HG03457 (cell line): ENCODE measurements at regions not wholly inside any gene's neighbourhood (a gene's known extent, or its start where the extent isn't known, plus 50 kb on each side); places are given as distances from the start of the nearest gene placed in this dataset.
"Not testable (repeated sequence)": the region's sequence is repeated elsewhere in the genome, so short reads cannot be mapped to it uniquely, and the experiment has no call there.

Experiments
- ATAC-seq: cut with Tn5 transposase; IDR thresholded peaks from one replicate; pipeline ENCODE4 v1.9.1; 2021; ENCODE audit warnings: moderate number of reproducible peaks; ENCODE audit not compliant: unreplicated experiment

DNA sequence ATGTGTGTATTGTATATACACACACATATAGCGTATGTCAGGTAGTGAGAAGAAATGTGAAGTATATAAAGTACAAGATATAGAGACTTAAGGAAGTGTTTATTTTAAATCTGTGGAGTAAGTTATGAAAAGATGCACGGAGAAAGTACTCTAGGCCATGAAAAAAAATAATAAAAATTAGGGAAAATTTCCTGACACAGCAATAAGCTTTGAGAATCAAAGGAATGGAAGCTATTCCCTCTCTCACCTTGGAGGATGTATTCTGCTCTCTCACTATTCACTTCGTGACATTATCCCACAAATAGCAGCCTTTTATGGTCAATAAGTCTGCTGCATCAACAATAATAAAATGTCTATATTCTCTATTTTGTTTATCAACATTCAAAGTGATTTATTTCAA is 700.4 kb upstream of the RGS18 start:
- ATAC-seq, result no peak

GRCh38 chr1:191460234-191460633 is 698.0 kb upstream of the RGS18 start:
- ATAC-seq, result no peak

DNA sequence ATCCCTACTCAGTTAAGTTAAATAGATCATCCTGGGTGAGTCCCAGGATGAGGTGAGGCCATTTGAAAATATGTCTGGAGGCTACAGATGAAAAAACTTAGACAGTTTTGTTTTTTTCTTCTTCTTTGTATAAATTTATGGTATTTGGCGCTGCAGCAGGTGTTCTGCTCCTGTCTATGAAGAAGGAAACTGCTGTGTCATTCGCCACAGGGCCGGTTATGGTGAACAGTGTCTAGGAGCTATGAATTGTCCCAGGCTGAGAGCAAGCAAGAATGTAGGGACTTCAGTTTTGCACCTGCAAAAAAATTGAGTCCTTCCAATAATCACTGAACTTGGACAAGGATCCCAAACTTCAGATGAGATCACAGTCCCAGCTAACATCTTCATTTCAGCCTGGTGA is 674.3 kb upstream of the RGS18 start:
- no peak for ATAC-seq

DNA sequence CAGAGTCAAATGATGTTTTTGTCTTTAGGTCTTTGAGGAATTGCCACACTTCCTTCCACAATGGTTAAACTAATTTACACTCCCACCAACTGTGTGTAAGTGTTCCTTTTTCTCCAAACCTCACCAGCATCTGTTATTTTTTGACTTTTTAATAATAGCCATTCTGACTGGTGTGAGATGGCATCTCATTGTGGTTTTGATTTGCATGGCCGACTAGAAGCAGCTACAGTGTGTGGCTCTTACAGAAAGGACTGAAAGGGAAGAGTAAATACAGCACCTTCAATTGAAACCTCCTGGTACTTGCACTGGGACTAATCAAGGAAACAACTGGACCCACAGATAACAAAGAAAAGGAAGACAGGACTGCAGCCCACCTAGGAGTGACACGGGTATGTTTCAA is 668.0 kb upstream of the RGS18 start:
- no peak for ATAC-seq

DNA sequence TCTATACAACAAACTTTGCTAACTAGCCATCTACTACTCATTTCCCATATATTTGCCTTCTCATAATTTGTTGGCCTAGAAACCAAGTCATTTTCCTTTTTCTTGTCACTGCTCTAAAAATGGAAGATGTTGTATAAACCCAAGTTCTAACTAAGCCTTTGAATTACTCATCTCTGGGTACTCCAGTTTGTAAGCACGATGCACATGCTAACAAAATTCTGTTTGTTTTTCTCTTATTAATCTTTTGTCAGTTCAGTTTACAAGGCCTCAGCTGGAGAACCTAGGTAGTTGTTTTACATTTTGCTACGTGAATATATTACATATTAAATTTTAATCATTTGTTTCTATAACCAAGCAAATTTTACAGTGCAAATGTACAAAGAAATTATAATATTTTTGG is 663.2 kb upstream of the RGS18 start:
- no peak for ATAC-seq

DNA sequence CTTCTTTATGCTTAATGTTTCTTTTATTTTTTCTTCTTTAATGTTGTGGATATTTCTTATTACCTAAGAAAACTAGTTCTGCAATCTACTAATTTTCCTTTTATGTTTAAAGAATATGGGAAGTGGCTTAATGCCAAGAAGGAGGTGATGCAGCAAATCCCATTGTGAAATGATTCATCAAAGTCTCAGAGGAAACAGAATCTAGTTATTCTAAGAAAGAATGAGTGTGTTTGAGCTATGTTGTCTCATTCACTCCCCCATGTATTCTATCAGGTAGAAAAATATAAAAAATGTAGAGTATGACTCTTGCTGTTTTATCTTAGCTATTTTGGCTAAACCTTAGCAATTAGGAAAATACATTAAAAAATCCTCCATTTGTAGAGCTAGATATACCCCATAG is 659.9 kb upstream of the RGS18 start:
- ATAC-seq, result no peak

DNA sequence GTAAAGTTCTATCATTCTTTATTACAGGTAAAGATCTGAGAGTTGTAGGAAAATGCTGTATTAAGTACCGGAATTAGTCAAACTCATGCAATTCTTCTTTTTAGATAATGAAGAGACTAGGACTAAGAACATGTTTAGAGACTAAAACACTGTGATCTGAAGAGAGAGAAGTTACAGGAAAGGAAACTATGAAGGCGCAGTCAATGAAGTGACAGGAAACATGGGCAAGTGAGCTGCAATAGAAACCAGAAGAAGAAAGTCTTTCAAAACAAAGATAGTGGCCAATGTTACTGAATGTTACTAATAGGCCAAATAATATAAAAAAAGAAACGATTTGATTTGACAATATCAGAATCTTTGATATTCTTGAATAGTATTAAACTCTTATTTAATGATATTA is 659.4 kb upstream of the RGS18 start:
- ATAC-seq, result no peak

GRCh38 chr1:191504999-191505398 is 653.3 kb upstream of the RGS18 start:
- ATAC-seq, result no peak

DNA sequence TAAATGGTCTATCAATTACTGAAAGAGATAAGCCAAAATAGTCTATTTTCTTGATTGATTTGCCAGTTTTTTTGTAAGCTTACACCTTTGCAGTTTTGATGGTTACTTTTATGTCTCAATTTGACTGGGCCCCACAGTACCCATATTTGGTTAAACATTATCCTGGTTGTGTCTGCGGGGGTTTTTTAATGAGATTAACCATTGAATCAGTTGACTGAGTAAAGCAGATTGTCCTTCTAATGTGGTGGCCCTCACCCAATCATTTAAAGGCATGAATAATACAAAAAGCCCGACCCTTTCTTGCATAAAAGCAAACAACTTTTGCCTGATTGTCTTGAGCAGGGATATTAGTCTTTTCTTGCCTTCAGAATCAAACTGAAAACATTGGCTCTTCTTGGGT is 650.0 kb upstream of the RGS18 start:
- ATAC-seq, result no peak

- not testable (repeated sequence) for ATAC-seq
These were observed 646.8 kb upstream of the RGS18 start for GRCh38 chr1:191511480-191511879.

DNA sequence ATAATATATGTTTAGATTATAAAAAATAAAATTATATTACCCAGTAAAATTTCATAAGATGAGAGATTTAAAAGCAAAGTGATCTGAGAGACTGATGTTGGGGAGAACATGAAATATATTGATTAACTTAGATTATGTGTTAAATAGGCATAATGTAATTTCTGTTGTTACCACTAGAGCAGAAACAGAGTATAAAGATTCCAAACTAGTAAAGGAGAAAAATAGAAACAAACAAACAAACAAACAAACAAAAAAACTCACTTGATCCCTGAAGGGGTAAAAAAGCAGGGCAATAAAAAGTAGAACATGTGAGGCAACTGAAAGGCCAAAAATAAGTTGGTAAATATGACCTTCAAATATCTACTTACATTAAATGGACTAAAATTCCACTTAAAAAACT is 640.4 kb upstream of the RGS18 start:
- ATAC-seq, result no peak

- ATAC-seq, result no peak
These were observed 638.7 kb upstream of the RGS18 start for GRCh38 chr1:191519519-191519918.

DNA sequence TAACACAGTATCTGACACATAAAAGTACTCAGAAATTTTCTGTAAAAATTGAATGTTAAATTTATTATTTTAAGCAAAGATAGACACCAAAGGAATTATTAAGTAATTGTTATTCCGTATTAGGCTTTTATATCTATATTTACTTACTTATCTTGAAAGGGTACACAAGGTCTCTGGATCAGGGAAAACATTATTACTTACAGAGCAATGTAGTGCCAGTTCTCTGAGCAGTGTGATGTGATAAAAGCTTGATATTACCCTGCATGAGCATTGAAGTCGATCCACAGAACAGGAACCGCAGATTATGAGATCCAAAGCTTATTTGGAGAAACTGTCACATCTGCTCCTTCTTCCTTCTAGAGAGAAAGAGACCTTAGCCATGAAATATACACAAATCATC is 637.9 kb upstream of the RGS18 start:
- no peak for ATAC-seq

GRCh38 chr1:191525944-191526343 is 632.3 kb upstream of the RGS18 start:
- not testable (repeated sequence) for ATAC-seq

DNA sequence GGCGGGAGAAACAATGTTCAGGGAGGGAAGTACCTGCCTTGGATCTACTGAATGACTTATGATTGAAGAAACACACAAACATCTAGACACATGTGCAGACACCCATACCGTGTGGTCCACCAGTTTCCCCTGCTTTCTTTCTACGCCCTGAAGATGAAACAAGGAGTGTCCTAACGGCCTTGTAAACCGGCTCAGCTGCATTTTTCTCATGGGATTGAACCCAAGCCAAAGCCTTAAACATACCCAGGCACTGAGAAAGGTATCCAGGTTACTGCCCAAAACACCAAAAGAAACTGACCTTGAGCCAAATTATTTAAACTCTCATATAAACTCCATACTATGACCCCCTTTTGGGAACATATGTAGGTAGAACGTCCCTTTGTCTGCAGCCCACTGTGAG is 630.0 kb upstream of the RGS18 start:
- no peak for ATAC-seq

GRCh38 chr1:191530928-191531327 is 627.3 kb upstream of the RGS18 start:
- no peak for ATAC-seq

GRCh38 chr1:191533254-191533653 is 625.0 kb upstream of the RGS18 start:
- no peak for ATAC-seq

DNA sequence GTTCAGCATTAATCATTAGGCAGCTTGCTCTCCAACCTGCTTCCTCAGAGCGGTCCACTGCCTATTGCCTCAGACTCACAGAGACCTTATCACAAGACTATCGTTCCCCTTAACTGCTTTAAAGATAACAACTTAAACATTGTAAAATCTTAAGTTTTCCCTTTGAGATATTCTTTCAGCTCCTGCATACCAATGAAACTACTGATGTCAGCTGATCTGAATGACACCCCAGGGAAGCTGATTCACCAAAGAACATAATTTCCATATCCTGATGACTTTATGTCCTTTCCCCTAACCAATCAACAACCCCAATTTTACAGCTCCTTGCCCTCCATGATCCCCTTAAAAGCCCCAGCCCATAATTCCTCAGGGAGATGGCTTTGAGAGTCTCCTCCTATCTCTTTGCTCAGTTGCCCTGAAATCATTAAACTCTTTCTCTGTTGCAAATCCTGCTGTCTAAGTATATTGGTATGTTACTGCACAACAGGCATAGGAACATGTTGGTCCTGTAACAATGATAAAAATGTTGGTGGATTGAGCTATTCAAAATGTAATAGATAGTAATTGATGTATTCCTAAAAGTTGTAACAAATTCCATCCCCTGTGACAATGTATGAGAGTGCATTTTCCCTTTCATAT is 621.4 kb upstream of the RGS18 start:
- no peak for ATAC-seq

DNA sequence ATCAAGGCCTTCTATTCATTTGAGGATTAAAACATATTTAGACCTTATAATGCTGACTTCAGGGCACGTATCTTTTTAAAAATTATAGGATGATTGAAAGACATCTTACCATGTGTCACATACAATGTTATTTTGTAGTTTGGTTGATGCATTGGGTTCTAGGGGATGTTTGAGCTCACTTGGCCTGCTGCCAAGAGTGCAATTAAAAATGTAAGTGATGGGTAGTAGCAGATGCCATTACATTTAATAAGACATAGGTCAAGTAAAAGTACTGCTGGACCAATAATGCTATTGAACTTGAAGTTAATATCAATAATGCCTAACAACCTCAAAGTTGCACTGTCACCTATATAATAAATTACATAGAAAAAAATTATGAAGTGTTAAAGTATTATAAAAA is 616.5 kb upstream of the RGS18 start:
- no peak for ATAC-seq

DNA sequence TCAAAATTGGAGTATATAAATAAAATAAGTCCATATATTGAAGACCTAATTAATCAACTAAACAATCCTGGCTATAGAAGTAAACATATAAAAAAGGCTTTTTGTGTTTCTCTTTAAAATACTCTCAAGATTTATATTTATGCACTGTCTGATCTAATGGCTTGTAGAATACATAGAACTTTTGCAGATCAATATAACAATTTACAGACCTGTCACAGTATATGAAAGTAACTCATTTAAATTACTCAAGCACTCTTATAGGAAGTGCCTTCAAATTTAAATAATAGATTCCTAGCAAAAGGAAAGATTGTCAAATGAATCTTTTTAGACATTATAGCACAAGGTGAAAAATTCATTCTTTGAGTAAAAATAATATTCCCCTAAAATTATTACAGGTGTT is 615.8 kb upstream of the RGS18 start:
- no peak for ATAC-seq

GRCh38 chr1:191546803-191547202 is 611.5 kb upstream of the RGS18 start:
- ATAC-seq, result no peak

GRCh38 chr1:191551019-191551418 is 607.2 kb upstream of the RGS18 start:
- ATAC-seq, result no peak

DNA sequence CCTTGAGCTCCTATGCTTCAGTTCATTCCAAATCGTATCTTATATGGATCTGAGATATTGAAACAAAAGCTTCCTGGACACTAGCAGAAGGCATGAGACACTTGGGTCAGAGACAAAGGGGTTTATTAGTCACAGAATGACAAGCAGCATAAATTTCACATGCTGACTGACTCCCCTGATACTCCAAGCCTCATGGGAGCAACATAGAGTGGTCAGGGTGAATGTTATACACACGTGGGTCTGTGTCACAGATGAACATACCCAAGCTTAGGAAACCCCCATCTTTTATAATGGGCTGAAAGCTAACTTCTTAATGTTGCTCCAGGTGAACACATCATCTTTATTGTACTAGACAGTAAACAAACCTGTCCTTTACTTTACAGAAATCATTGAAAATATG is 599.9 kb upstream of the RGS18 start:
- ATAC-seq, result no peak

- no peak for ATAC-seq
These were observed 597.0 kb upstream of the RGS18 start for GRCh38 chr1:191561276-191561675.
